ENCODE measurements at regions not wholly inside any gene's neighbourhood (a gene's known extent, or its start where the extent isn't known, plus 50 kb on each side); places are given as distances from the start of the nearest gene placed in this dataset.

- in situ Hi-C loops (cut with HindIII; ENCODE audit: low sequenced_read_pairs): no loop called here
- TF ChIP-seq, protein P1, sequence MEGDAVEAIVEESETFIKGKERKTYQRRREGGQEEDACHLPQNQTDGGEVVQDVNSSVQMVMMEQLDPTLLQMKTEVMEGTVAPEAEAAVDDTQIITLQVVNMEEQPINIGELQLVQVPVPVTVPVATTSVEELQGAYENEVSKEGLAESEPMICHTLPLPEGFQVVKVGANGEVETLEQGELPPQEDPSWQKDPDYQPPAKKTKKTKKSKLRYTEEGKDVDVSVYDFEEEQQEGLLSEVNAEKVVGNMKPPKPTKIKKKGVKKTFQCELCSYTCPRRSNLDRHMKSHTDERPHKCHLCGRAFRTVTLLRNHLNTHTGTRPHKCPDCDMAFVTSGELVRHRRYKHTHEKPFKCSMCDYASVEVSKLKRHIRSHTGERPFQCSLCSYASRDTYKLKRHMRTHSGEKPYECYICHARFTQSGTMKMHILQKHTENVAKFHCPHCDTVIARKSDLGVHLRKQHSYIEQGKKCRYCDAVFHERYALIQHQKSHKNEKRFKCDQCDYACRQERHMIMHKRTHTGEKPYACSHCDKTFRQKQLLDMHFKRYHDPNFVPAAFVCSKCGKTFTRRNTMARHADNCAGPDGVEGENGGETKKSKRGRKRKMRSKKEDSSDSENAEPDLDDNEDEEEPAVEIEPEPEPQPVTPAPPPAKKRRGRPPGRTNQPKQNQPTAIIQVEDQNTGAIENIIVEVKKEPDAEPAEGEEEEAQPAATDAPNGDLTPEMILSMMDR (IDR thresholded peaks at IDR 0.05; ENCODE audit: low read depth, low read length, missing control alignments): no peak
Measured at GRCh38 chr2:15006667-15007066, 374.1 kb downstream of the LRATD1 start.

GRCh38 chr2:15009681-15010080 lies 377.2 kb downstream of the LRATD1 start:
- in situ Hi-C loops (cut with HindIII; ENCODE audit: low sequenced_read_pairs): no loop called here
- DNase-seq (ENCODE audit: low read depth): no peak
- TF ChIP-seq, protein P1 (IDR thresholded peaks at IDR 0.05; ENCODE audit: low read depth, low read length, missing control alignments): no peak
- H3K4me3 ChIP-seq (ENCODE audit: low read depth, low read length): no peak overlapping the region

More at GRCh38 chr2:15006667-15007066, 374.1 kb downstream of the LRATD1 start:
- no peak overlapping the region for H3K4me3 ChIP-seq (ENCODE audit: low read depth, low read length)
- DNase-seq (ENCODE audit: low read depth): no peak

GRCh38 chr2:15010346-15010745 lies 377.8 kb downstream of the LRATD1 start:
- TF ChIP-seq, protein P1 (IDR thresholded peaks at IDR 0.05; ENCODE audit: low read depth, low read length, missing control alignments): no peak
- DNase-seq (ENCODE audit: low read depth): no peak
- in situ Hi-C loops (cut with HindIII; ENCODE audit: low sequenced_read_pairs): no loop called here
- no peak overlapping the region for H3K4me3 ChIP-seq (ENCODE audit: low read depth, low read length)

GRCh38 chr2:15018814-15019213 lies 386.3 kb downstream of the LRATD1 start:
- DNase-seq (ENCODE audit: low read depth): no peak
- TF ChIP-seq, protein P1 (IDR thresholded peaks at IDR 0.05; ENCODE audit: low read depth, low read length, missing control alignments): no peak
- H3K4me3 ChIP-seq (ENCODE audit: low read depth, low read length): no peak overlapping the region
- in situ Hi-C loops (cut with HindIII; ENCODE audit: low sequenced_read_pairs): no loop called here

DNA sequence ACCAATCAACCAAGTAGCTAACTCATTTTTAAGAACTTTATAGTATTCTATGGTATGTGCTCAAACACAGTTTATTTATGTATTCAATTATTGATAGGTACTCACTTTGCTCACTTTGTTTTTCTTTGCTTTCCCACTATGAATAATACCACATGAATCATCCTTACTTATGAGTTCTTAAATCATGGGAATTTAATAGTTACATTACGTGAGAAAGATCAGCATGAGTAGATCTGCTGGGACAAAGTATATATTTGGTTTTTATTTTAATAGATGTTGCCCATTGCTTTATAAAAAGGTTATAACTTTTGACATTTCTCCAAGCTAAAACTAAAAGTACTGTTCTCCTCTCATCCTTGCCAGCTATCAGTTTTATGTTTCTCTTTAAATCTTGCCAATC lies 390.7 kb downstream of the LRATD1 start:
- H3K4me3 ChIP-seq (ENCODE audit: low read depth, low read length): no peak overlapping the region
- TF ChIP-seq, protein P1 (IDR thresholded peaks at IDR 0.05; ENCODE audit: low read depth, low read length, missing control alignments): no peak
- DNase-seq (ENCODE audit: low read depth): no peak
- in situ Hi-C loops (cut with HindIII; ENCODE audit: low sequenced_read_pairs): no loop called here

- in situ Hi-C loops (cut with HindIII; ENCODE audit: low sequenced_read_pairs): no loop called here
- TF ChIP-seq, protein P1 (IDR thresholded peaks at IDR 0.05; ENCODE audit: low read depth, low read length, missing control alignments): no peak
- no peak overlapping the region for H3K4me3 ChIP-seq (ENCODE audit: low read depth, low read length)
- DNase-seq (ENCODE audit: low read depth): no peak
Measured at GRCh38 chr2:15028406-15028805, 395.9 kb downstream of the LRATD1 start.

Data from astrocyte of the cerebellum (primary cell).